LNCAP (cell line): ENCODE measurements at regions not wholly inside any gene's neighbourhood (a gene's known extent, or its start where the extent isn't known, plus 50 kb on each side); places are given as distances from the start of the nearest gene placed in this dataset.

ENCODE experiments used
- TF ChIP-seq, protein P1 (sequence below): fragments of 450-650 bp; IDR thresholded peaks from 2 replicates; pipeline ENCODE4 v1.5.1; 2017; ENCODE audit warnings: mild to moderate bottlenecking

GRCh38 chr7:107907-108306 lies 84.5 kb upstream of the FAM20C start:
- TF ChIP-seq, protein P1, sequence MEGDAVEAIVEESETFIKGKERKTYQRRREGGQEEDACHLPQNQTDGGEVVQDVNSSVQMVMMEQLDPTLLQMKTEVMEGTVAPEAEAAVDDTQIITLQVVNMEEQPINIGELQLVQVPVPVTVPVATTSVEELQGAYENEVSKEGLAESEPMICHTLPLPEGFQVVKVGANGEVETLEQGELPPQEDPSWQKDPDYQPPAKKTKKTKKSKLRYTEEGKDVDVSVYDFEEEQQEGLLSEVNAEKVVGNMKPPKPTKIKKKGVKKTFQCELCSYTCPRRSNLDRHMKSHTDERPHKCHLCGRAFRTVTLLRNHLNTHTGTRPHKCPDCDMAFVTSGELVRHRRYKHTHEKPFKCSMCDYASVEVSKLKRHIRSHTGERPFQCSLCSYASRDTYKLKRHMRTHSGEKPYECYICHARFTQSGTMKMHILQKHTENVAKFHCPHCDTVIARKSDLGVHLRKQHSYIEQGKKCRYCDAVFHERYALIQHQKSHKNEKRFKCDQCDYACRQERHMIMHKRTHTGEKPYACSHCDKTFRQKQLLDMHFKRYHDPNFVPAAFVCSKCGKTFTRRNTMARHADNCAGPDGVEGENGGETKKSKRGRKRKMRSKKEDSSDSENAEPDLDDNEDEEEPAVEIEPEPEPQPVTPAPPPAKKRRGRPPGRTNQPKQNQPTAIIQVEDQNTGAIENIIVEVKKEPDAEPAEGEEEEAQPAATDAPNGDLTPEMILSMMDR: no peak

DNA sequence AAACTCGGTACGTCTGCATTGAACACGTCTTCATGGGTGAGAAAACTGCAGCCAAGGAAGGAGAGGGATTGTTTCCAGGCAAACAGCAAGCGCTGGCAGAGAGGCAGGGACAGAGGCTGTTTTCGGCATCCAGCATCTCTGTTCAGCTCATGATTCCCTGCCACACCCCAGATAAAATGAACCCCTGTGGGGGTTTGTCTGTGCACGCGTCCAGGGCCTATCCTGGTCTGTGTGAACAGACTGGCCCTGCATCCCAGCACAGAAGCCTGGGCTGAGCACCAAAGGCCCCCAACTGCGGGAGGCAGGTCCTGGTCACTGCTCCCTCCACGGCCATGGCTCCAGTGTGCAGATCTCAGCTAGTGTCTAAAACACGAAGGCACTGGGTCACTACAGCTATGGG lies 83.3 kb upstream of the FAM20C start:
- TF ChIP-seq, protein P1: no peak

GRCh38 chr7:109898-110556 lies 82.3 kb upstream of the FAM20C start:
- TF ChIP-seq, protein P1: no peak

- TF ChIP-seq, protein P1: no peak
Observed at GRCh38 chr7:110557-111232, 81.7 kb upstream of the FAM20C start.

DNA sequence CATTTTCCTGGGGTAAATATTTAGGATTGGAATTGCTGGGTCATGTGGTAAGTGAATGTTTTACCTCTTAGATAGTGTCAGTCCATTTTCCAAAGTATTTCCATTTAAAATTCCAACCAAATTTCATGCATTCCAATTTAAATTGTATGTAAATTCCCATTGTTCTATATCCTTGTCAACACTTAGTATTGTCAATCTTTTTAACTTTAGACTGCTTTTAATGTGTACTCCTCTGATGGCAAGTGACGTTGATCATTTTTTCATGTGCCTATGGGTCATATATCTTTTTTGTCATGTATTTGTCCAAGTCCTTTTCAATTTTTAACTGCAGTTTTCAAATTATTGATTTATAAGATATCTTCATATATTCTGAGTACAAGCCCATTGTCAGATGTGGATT lies 80.8 kb upstream of the FAM20C start:
- TF ChIP-seq, protein P1: no peak

DNA sequence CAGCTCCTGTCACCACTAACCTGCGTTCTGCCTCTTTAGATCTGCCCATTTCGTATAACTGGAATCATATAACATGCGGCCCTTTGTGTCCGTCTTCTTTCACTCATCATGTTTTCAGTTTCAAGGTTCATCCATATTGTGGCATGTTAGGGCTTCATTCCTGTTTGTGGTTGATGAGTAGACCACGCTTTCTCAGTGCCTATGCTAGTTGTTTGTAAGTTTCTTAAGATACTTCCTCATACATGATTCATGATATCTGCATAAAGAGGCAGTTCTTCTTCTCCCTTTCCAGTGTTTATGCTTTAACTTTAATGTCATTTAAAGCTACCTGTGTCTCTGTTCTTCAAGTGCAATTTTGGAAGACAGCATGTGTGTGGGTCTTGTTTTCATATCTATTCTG lies 79.5 kb upstream of the FAM20C start:
- TF ChIP-seq, protein P1: no peak

- TF ChIP-seq, protein P1: no peak
Observed at GRCh38 chr7:115274-115911, 77.0 kb upstream of the FAM20C start.
